PC-9 (cell line): ENCODE measurements at regions not wholly inside any gene's neighbourhood (a gene's known extent, or its start where the extent isn't known, plus 50 kb on each side); places are given as distances from the start of the nearest gene placed in this dataset.

Experiments used
- CTCF ChIP-seq: fragments of 200-600 bp; sonication (generic); conservative IDR thresholded peaks from 2 replicates; pipeline ENCODE4 v1.6.1; 2017; ENCODE audit warnings: mixed run types, antibody characterized with exemption, mild to moderate bottlenecking, moderate library complexity
- EZH2 ChIP-seq: fragments of 200-600 bp; sonication (generic); IDR thresholded peaks from 2 replicates; pipeline ENCODE4 v1.8.0; 2017; ENCODE audit warnings: antibody characterized with exemption, low read depth

DNA sequence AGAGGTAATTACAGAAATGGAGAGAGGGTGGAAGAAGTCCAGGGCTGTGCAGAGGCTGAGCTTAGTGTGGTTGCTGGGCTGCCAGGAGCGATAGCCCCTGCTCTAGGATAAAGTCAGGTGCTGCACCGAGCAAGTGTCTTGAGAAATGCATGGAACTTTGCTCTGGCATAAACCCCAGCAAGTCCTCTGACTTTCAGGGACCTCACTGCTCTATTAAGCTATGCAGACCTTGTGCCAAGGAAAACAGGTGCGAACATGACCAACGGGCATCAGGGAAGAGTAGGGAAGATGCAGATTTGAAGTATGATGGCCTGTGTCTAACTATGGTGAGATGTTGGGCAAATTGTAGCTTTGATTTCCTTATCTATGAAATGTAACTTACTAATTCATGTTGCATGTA is 416.8 kb downstream of the NR2F2 start:
- TF ChIP-seq CTCF: no peak
- no peak for TF ChIP-seq EZH2
